DOHH2 (cell line): ENCODE measurements at regions not wholly inside any gene's neighbourhood (a gene's known extent, or its start where the extent isn't known, plus 50 kb on each side); places are given as distances from the start of the nearest gene placed in this dataset.

Experiments
- H3F3A ChIP-seq: fragments of 200-600 bp; sonication (generic), shearing (Covaris generic); 2 replicates; pipeline ENCODE4 v1.6.0; 2016; ENCODE audit warnings: antibody characterized with exemption, mild to moderate bottlenecking; ENCODE audit not compliant: control insufficient read depth, insufficient read depth
- H3K27ac ChIP-seq: fragments of 200-600 bp; sonication (generic); 2 replicates; pipeline ENCODE4 v1.5.1; 2014; ENCODE audit warnings: low read depth, mild to moderate bottlenecking, low read length, moderate library complexity
- H3K27me3 ChIP-seq: fragments of 200-600 bp; sonication (generic); 2 replicates; pipeline ENCODE4 v1.6.1; 2014; ENCODE audit warnings: mild to moderate bottlenecking, low read length, mixed read lengths; ENCODE audit not compliant: control insufficient read depth
- H3K36me3 ChIP-seq: fragments of 200-600 bp; sonication (generic); 2 replicates; pipeline ENCODE4 v1.6.1; 2014; ENCODE audit warnings: mild to moderate bottlenecking, low read length, moderate library complexity, mixed read lengths; ENCODE audit not compliant: control insufficient read depth
- H3K4me1 ChIP-seq: fragments of 200-600 bp; sonication (generic); 2 replicates; pipeline ENCODE4 v1.6.1; 2014; ENCODE audit warnings: mild to moderate bottlenecking, low read length, mixed read lengths; ENCODE audit not compliant: control insufficient read depth
- H3K4me2 ChIP-seq: fragments of 200-600 bp; sonication (generic); 2 replicates; pipeline ENCODE4 v1.6.0; 2014; ENCODE audit warnings: mild to moderate bottlenecking, low read length, moderate library complexity
- H3K4me3 ChIP-seq: fragments of 200-600 bp; sonication (generic); 2 replicates; pipeline ENCODE4 v1.5.1; 2014; ENCODE audit warnings: mild to moderate bottlenecking, low read length, mixed read lengths
- H3K79me2 ChIP-seq: fragments of 200-600 bp; sonication (generic); 2 replicates; pipeline ENCODE4 v1.6.1; 2014; ENCODE audit warnings: mild to moderate bottlenecking, low read length, mixed read lengths; ENCODE audit not compliant: control insufficient read depth
- H3K9me2 ChIP-seq: fragments of 200-600 bp; sonication (generic); replicated peaks from 2 replicates; pipeline ENCODE4 v1.6.1; 2014; ENCODE audit warnings: mild to moderate bottlenecking, low read length, mixed read lengths; ENCODE audit not compliant: control insufficient read depth
- H3K9me3 ChIP-seq: fragments of 200-600 bp; sonication (generic); 2 replicates; pipeline ENCODE4 v1.6.1; 2014; ENCODE audit warnings: antibody characterized with exemption, low read length, mixed read lengths; ENCODE audit not compliant: control insufficient read depth, insufficient read depth
- H4K20me1 ChIP-seq: fragments of 200-600 bp; sonication (generic); 2 replicates; pipeline ENCODE4 v1.6.0; 2014; ENCODE audit warnings: low read depth, mild to moderate bottlenecking, antibody characterized with exemption, low read length, moderate library complexity; ENCODE audit not compliant: control insufficient read depth, insufficient read depth
- EZH2phosphoT487 ChIP-seq: fragments of 200-600 bp; sonication (generic); IDR thresholded peaks from 2 replicates; pipeline ENCODE4 v1.6.1; 2017; ENCODE audit warnings: borderline replicate concordance, mild to moderate bottlenecking, antibody characterized with exemption, low read length, moderate library complexity, mixed read lengths
- TF ChIP-seq, protein P1 (sequence below): fragments of 200-600 bp; sonication (generic); IDR thresholded peaks from one replicate; pipeline ENCODE4 v1.5.1; 2014; ENCODE audit warnings: antibody characterized with exemption, mild to moderate bottlenecking, low read depth, low read length; ENCODE audit not compliant: poor library complexity, severe bottlenecking

GRCh38 chr10:91038971-91039370 is 118.1 kb upstream of the ANKRD1 start:
- H3K79me2 ChIP-seq = no peaks in the 10 kb centered on the region
- H3K4me2 ChIP-seq = no peak overlapping the region
- H3K9me3 ChIP-seq = no peaks in the 10 kb centered on the region

DNA sequence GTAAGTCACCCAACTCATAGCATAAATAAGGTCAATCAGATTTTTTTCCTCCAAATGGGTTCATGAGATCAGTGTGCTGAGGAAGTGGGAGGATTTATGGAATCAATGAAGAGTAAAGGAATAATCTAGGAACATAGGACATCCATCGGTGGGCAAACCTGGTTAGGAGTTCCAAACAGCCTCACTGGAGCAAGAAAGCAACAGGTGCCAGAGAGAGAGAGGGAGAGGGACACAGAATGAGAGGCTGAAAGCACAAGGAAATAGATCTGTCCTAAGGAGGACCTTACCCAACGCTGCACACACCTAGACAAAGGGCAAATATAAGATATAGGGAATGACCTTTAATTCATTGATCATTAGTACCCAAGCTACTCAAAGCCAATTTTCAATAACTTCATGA is 119.5 kb upstream of the ANKRD1 start:
- H3K9me3 ChIP-seq = no peaks in the 10 kb centered on the region
- H4K20me1 ChIP-seq = no peaks in the 10 kb centered on the region
- H3F3A ChIP-seq = no peaks in the 10 kb centered on the region
- TF ChIP-seq EZH2phosphoT487 = no peak
- TF ChIP-seq, protein P1, sequence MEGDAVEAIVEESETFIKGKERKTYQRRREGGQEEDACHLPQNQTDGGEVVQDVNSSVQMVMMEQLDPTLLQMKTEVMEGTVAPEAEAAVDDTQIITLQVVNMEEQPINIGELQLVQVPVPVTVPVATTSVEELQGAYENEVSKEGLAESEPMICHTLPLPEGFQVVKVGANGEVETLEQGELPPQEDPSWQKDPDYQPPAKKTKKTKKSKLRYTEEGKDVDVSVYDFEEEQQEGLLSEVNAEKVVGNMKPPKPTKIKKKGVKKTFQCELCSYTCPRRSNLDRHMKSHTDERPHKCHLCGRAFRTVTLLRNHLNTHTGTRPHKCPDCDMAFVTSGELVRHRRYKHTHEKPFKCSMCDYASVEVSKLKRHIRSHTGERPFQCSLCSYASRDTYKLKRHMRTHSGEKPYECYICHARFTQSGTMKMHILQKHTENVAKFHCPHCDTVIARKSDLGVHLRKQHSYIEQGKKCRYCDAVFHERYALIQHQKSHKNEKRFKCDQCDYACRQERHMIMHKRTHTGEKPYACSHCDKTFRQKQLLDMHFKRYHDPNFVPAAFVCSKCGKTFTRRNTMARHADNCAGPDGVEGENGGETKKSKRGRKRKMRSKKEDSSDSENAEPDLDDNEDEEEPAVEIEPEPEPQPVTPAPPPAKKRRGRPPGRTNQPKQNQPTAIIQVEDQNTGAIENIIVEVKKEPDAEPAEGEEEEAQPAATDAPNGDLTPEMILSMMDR = no peak
- no peaks in the 10 kb centered on the region for H3K9me2 ChIP-seq
- no peaks in the 10 kb centered on the region for H3K4me1 ChIP-seq
- H3K36me3 ChIP-seq = no peaks in the 10 kb centered on the region
- H3K79me2 ChIP-seq = no peaks in the 10 kb centered on the region
- H3K27me3 ChIP-seq = no peaks in the 10 kb centered on the region
- H3K4me2 ChIP-seq = no peak overlapping the region
- H3K4me3 ChIP-seq = no peak overlapping the region
- H3K27ac ChIP-seq = no peak overlapping the region

More at GRCh38 chr10:91038971-91039370, 118.1 kb upstream of the ANKRD1 start:
- Histone ChIP-seq H3K27me3 (no peaks in the 10 kb centered on the region), H3K4me3 (no peak overlapping the region), H3K36me3 (no peaks in the 10 kb centered on the region), H3K27ac (no peak overlapping the region), H4K20me1 (no peaks in the 10 kb centered on the region), H3F3A (no peaks in the 10 kb centered on the region), H3K4me1 (peaks cover 6% of the 10 kb centered on the region; the same call in 1 of the 2 replicates), H3K9me2 (no peaks in the 10 kb centered on the region)
- TF ChIP-seq, protein P1 = no peak
- TF ChIP-seq EZH2phosphoT487 = no peak

DNA sequence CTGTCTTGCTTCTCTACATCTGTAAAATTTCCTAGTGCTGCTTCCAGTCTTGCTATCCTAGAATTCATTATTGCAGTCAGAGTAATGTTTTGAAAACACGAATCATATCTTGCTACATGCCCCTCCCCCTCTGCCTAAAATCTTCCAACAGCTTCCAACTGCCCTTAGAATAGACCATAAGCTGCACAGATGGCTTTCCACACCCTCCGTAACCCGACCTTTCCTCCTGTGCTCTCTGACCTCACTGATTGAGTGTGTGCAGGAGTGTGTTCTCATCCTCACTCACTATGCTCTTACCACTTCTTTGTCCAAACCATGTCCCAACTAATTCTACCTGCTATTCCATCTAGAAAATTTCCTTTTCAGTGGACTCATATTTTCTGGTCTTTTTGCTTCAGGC is 121.2 kb upstream of the ANKRD1 start:
- no peaks in the 10 kb centered on the region for H3K79me2 ChIP-seq
- no peaks in the 10 kb centered on the region for H3F3A ChIP-seq
- H3K4me2 ChIP-seq = no peak overlapping the region
- H3K27me3 ChIP-seq = no peaks in the 10 kb centered on the region
- no peak overlapping the region for H3K4me3 ChIP-seq
- no peak overlapping the region for H3K27ac ChIP-seq
- no peaks in the 10 kb centered on the region for H3K9me3 ChIP-seq
- no peak for TF ChIP-seq EZH2phosphoT487
- TF ChIP-seq, protein P1 = no peak
- no peaks in the 10 kb centered on the region for H3K4me1 ChIP-seq
- no peaks in the 10 kb centered on the region for H3K9me2 ChIP-seq
- no peaks in the 10 kb centered on the region for H3K36me3 ChIP-seq
- H4K20me1 ChIP-seq = no peaks in the 10 kb centered on the region
